Activated CD4-positive, alpha-beta memory T cell treated with anti-CD3 and anti-CD28 coated beads for 36 hours (primary cell): ENCODE measurements at regions not wholly inside any gene's neighbourhood (a gene's known extent, or its start where the extent isn't known, plus 50 kb on each side); places are given as distances from the start of the nearest gene placed in this dataset.
"Not testable (repeated sequence)": the region's sequence is repeated elsewhere in the genome, so short reads cannot be mapped to it uniquely, and the experiment has no call there.

ENCODE experiments used
- CTCF ChIA-PET: fragments of 350-600 bp; sonication (Branson Sonifier 250); formaldehyde crosslinking; loops from one replicate; lab custom pipeline; 2021; ENCODE audit warnings: antibody characterized with exemption, inconsistent platforms; lab: Charles Lee
- POLR2A ChIA-PET: fragments of 350-600 bp; sonication (Branson Sonifier 250); formaldehyde crosslinking; loops from one replicate; lab custom pipeline; 2021; ENCODE audit warnings: antibody characterized with exemption; lab: Charles Lee
- DNase-seq: peaks from one replicate; pipeline ENCODE4 v3.0.0-alpha.2; 2020
- H3K27ac Mint-ChIP-seq: one replicate; pipeline ENCODE4 v1.8.0; 2021; ENCODE audit warnings: mixed read lengths
- H3K27me3 Mint-ChIP-seq: one replicate; pipeline ENCODE4 v1.8.0; 2021; ENCODE audit warnings: mixed read lengths
- H3K36me3 Mint-ChIP-seq: one replicate; pipeline ENCODE4 v1.8.0; 2021; ENCODE audit warnings: mixed read lengths
- H3K4me1 Mint-ChIP-seq: one replicate; pipeline ENCODE4 v1.8.0; 2021; ENCODE audit warnings: low read depth, mixed read lengths
- H3K4me3 Mint-ChIP-seq: one replicate; pipeline ENCODE4 v1.8.0; 2021; ENCODE audit warnings: mild to moderate bottlenecking, mixed read lengths
- H3K9me3 Mint-ChIP-seq: one replicate; pipeline ENCODE4 v1.8.0; 2021; ENCODE audit warnings: mixed read lengths
- intact Hi-C: fragments of 100-400 bp; cut with micrococcal nuclease; formaldehyde crosslinking; loops from one replicate; pipeline ENCODE4 v1.15.1; 2023

- no peak for DNase-seq
- Mint-ChIP-seq H3K4me3 (no peak overlapping the region), H3K36me3 (peaks cover 4% of the 10 kb centered on the region), H3K9me3 (peaks cover 25% of the 10 kb centered on the region), H3K27ac (no peak overlapping the region), H3K4me1 (no peaks in the 10 kb centered on the region), H3K27me3 (no peaks in the 10 kb centered on the region)
- CTCF ChIA-PET: no interaction called here
- POLR2A ChIA-PET: no interaction called here
- intact Hi-C loops: no loop called here
These were observed 682.4 kb upstream of the TPTE start for GRCh38 chr21:9838738-9839642.

- H3K27ac Mint-ChIP-seq, H3K4me3 Mint-ChIP-seq, H3K36me3 Mint-ChIP-seq, H3K27me3 Mint-ChIP-seq, intact Hi-C loops, H3K4me1 Mint-ChIP-seq, POLR2A ChIA-PET, CTCF ChIA-PET, DNase-seq: not testable (repeated sequence)
- peaks cover 15% of the 10 kb centered on the region for H3K9me3 Mint-ChIP-seq
These were observed 677.3 kb upstream of the TPTE start for GRCh38 chr21:9844106-9844505.

GRCh38 chr21:9847511-9847910 is 673.9 kb upstream of the TPTE start:
- H3K4me1 Mint-ChIP-seq, POLR2A ChIA-PET, H3K36me3 Mint-ChIP-seq, H3K27me3 Mint-ChIP-seq, H3K4me3 Mint-ChIP-seq, DNase-seq, H3K27ac Mint-ChIP-seq, CTCF ChIA-PET, intact Hi-C loops, H3K9me3 Mint-ChIP-seq: not testable (repeated sequence)

- intact Hi-C loops, H3K4me3 Mint-ChIP-seq, POLR2A ChIA-PET, H3K4me1 Mint-ChIP-seq, DNase-seq, H3K9me3 Mint-ChIP-seq, H3K36me3 Mint-ChIP-seq, CTCF ChIA-PET, H3K27ac Mint-ChIP-seq, H3K27me3 Mint-ChIP-seq: not testable (repeated sequence)
These were observed 670.2 kb upstream of the TPTE start for GRCh38 chr21:9851166-9851565.

GRCh38 chr21:9851695-9852094 is 669.7 kb upstream of the TPTE start:
- intact Hi-C loops, H3K27me3 Mint-ChIP-seq, H3K4me3 Mint-ChIP-seq, H3K27ac Mint-ChIP-seq, DNase-seq, H3K4me1 Mint-ChIP-seq, H3K36me3 Mint-ChIP-seq, POLR2A ChIA-PET, H3K9me3 Mint-ChIP-seq, CTCF ChIA-PET: not testable (repeated sequence)

- H3K36me3 Mint-ChIP-seq, H3K4me1 Mint-ChIP-seq, intact Hi-C loops, H3K27ac Mint-ChIP-seq, H3K4me3 Mint-ChIP-seq, POLR2A ChIA-PET, CTCF ChIA-PET, H3K27me3 Mint-ChIP-seq, DNase-seq: not testable (repeated sequence)
- H3K9me3 Mint-ChIP-seq: peaks cover 17% of the 10 kb centered on the region
These were observed 663.8 kb upstream of the TPTE start for GRCh38 chr21:9857563-9857962.

GRCh38 chr21:9859865-9860264 is 661.5 kb upstream of the TPTE start:
- CTCF ChIA-PET, H3K27me3 Mint-ChIP-seq, H3K27ac Mint-ChIP-seq, H3K4me3 Mint-ChIP-seq, DNase-seq, POLR2A ChIA-PET, H3K4me1 Mint-ChIP-seq, H3K36me3 Mint-ChIP-seq, intact Hi-C loops: not testable (repeated sequence)
- H3K9me3 Mint-ChIP-seq: peaks cover 33% of the 10 kb centered on the region

- H3K4me3 Mint-ChIP-seq, CTCF ChIA-PET, H3K27me3 Mint-ChIP-seq, H3K4me1 Mint-ChIP-seq, H3K36me3 Mint-ChIP-seq, intact Hi-C loops, DNase-seq, POLR2A ChIA-PET, H3K27ac Mint-ChIP-seq: not testable (repeated sequence)
- peaks cover 27% of the 10 kb centered on the region for H3K9me3 Mint-ChIP-seq
These were observed 658.9 kb upstream of the TPTE start for GRCh38 chr21:9862456-9862855.

GRCh38 chr21:9867815-9868214 is 653.6 kb upstream of the TPTE start:
- CTCF ChIA-PET, H3K27me3 Mint-ChIP-seq: not testable (repeated sequence)

GRCh38 chr21:9873096-9873495 is 648.3 kb upstream of the TPTE start:
- CTCF ChIA-PET: not testable (repeated sequence)

More at GRCh38 chr21:9867815-9868214, 653.6 kb upstream of the TPTE start:
- H3K27ac Mint-ChIP-seq, DNase-seq, POLR2A ChIA-PET, H3K4me3 Mint-ChIP-seq, H3K4me1 Mint-ChIP-seq, intact Hi-C loops, H3K36me3 Mint-ChIP-seq: not testable (repeated sequence)
- H3K9me3 Mint-ChIP-seq: peaks cover 21% of the 10 kb centered on the region

GRCh38 chr21:9874136-9874535 is 647.2 kb upstream of the TPTE start:
- POLR2A ChIA-PET, H3K27me3 Mint-ChIP-seq, H3K4me1 Mint-ChIP-seq, H3K27ac Mint-ChIP-seq, DNase-seq, CTCF ChIA-PET, H3K4me3 Mint-ChIP-seq, H3K36me3 Mint-ChIP-seq, intact Hi-C loops: not testable (repeated sequence)
- H3K9me3 Mint-ChIP-seq: peaks cover 12% of the 10 kb centered on the region

More at GRCh38 chr21:9873096-9873495, 648.3 kb upstream of the TPTE start:
- H3K4me3 Mint-ChIP-seq, intact Hi-C loops, H3K27ac Mint-ChIP-seq, H3K27me3 Mint-ChIP-seq, DNase-seq, H3K36me3 Mint-ChIP-seq, POLR2A ChIA-PET, H3K4me1 Mint-ChIP-seq, H3K9me3 Mint-ChIP-seq: not testable (repeated sequence)

GRCh38 chr21:9881430-9881829 is 640.0 kb upstream of the TPTE start:
- CTCF ChIA-PET, H3K4me3 Mint-ChIP-seq, DNase-seq, intact Hi-C loops, H3K27ac Mint-ChIP-seq, H3K36me3 Mint-ChIP-seq, H3K27me3 Mint-ChIP-seq, POLR2A ChIA-PET, H3K4me1 Mint-ChIP-seq: not testable (repeated sequence)
- peaks cover 31% of the 10 kb centered on the region for H3K9me3 Mint-ChIP-seq

GRCh38 chr21:9883047-9883446 is 638.3 kb upstream of the TPTE start:
- peaks cover 31% of the 10 kb centered on the region for H3K9me3 Mint-ChIP-seq
- H3K4me1 Mint-ChIP-seq, CTCF ChIA-PET, POLR2A ChIA-PET, intact Hi-C loops, H3K4me3 Mint-ChIP-seq, DNase-seq, H3K27ac Mint-ChIP-seq, H3K36me3 Mint-ChIP-seq, H3K27me3 Mint-ChIP-seq: not testable (repeated sequence)
